ENCODE measurements at regions not wholly inside any gene's neighbourhood (a gene's known extent, or its start where the extent isn't known, plus 50 kb on each side); places are given as distances from the start of the nearest gene placed in this dataset.

DNA sequence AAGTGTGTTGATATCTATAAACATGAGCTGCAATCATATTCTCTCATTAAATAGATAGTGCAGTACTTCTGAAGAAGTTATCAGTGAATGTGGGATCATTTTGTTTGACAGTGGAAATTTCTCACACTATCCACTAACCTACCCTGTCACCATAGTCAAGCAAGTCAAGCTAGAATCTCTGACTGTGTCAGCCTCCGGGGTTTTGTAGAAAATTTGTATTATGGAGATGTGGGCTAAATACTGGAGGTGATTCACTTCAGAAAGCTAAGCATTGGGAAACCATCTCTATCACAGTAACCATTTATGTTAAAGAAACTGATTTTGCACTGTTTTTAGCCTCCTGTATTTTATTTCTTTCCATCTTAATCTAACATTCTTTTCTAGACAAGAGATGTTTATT lies 126.6 kb upstream of the CREB1 start:
- no peak overlapping the region for H3K27ac ChIP-seq (replicated peaks)
- no peak for DNase-seq (ENCODE audit: low read depth in 1 of 2, low spot score in 1 of 2)
- no peak overlapping the region for H3K4me3 ChIP-seq (replicated peaks; ENCODE audit: insufficient read depth, low read length)
- TF ChIP-seq CTCF (IDR thresholded peaks at IDR 0.05; ENCODE audit: insufficient read depth, low read length) (no peak), SPI1 (IDR thresholded peaks at IDR 0.05; ENCODE audit: borderline replicate concordance, low read depth) (no peak), POLR2AphosphoS5 (IDR thresholded peaks at IDR 0.05; ENCODE audit: low read depth) (no peak), GABPA (IDR thresholded peaks at IDR 0.05; ENCODE audit: low read depth) (no peak)
- TF ChIP-seq, protein P1, sequence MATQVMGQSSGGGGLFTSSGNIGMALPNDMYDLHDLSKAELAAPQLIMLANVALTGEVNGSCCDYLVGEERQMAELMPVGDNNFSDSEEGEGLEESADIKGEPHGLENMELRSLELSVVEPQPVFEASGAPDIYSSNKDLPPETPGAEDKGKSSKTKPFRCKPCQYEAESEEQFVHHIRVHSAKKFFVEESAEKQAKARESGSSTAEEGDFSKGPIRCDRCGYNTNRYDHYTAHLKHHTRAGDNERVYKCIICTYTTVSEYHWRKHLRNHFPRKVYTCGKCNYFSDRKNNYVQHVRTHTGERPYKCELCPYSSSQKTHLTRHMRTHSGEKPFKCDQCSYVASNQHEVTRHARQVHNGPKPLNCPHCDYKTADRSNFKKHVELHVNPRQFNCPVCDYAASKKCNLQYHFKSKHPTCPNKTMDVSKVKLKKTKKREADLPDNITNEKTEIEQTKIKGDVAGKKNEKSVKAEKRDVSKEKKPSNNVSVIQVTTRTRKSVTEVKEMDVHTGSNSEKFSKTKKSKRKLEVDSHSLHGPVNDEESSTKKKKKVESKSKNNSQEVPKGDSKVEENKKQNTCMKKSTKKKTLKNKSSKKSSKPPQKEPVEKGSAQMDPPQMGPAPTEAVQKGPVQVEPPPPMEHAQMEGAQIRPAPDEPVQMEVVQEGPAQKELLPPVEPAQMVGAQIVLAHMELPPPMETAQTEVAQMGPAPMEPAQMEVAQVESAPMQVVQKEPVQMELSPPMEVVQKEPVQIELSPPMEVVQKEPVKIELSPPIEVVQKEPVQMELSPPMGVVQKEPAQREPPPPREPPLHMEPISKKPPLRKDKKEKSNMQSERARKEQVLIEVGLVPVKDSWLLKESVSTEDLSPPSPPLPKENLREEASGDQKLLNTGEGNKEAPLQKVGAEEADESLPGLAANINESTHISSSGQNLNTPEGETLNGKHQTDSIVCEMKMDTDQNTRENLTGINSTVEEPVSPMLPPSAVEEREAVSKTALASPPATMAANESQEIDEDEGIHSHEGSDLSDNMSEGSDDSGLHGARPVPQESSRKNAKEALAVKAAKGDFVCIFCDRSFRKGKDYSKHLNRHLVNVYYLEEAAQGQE (IDR thresholded peaks at IDR 0.05; ENCODE audit: insufficient replicate concordance, low read depth) = no peak
- no peaks in the 10 kb centered on the region for H3K27me3 ChIP-seq (ENCODE audit: insufficient read depth, poor library complexity, severe bottlenecking)

- Histone ChIP-seq H3K27ac (replicated peaks) (no peak overlapping the region), H3K27me3 (ENCODE audit: insufficient read depth, poor library complexity, severe bottlenecking) (no peaks in the 10 kb centered on the region), H3K4me3 (replicated peaks; ENCODE audit: insufficient read depth, low read length) (no peak overlapping the region)
- no peak for TF ChIP-seq CTCF (IDR thresholded peaks at IDR 0.05; ENCODE audit: insufficient read depth, low read length)
- TF ChIP-seq GABPA (IDR thresholded peaks at IDR 0.05; ENCODE audit: low read depth) = no peak
- TF ChIP-seq POLR2AphosphoS5 (IDR thresholded peaks at IDR 0.05; ENCODE audit: low read depth) = no peak
- TF ChIP-seq, protein P1 (IDR thresholded peaks at IDR 0.05; ENCODE audit: insufficient replicate concordance, low read depth) = no peak
- no peak for TF ChIP-seq SPI1 (IDR thresholded peaks at IDR 0.05; ENCODE audit: borderline replicate concordance, low read depth)
- no peak for DNase-seq (ENCODE audit: low read depth in 1 of 2, low spot score in 1 of 2)
Measured at GRCh38 chr2:207403950-207404349, 125.8 kb upstream of the CREB1 start.

GRCh38 chr2:207405150-207405549 lies 124.6 kb upstream of the CREB1 start:
- Histone ChIP-seq H3K27me3 (ENCODE audit: insufficient read depth, poor library complexity, severe bottlenecking) (no peaks in the 10 kb centered on the region), H3K27ac (replicated peaks) (no peak overlapping the region), H3K4me3 (replicated peaks; ENCODE audit: insufficient read depth, low read length) (no peak overlapping the region)
- TF ChIP-seq, protein P1 (IDR thresholded peaks at IDR 0.05; ENCODE audit: insufficient replicate concordance, low read depth) = no peak
- TF ChIP-seq CTCF (IDR thresholded peaks at IDR 0.05; ENCODE audit: insufficient read depth, low read length) (no peak), SPI1 (IDR thresholded peaks at IDR 0.05; ENCODE audit: borderline replicate concordance, low read depth) (no peak), POLR2AphosphoS5 (IDR thresholded peaks at IDR 0.05; ENCODE audit: low read depth) (no peak), GABPA (IDR thresholded peaks at IDR 0.05; ENCODE audit: low read depth) (no peak)
- no peak for DNase-seq (ENCODE audit: low read depth in 1 of 2, low spot score in 1 of 2)

All from HL-60 (cell line).